ENCODE measurements at regions not wholly inside any gene's neighbourhood (a gene's known extent, or its start where the extent isn't known, plus 50 kb on each side); places are given as distances from the start of the nearest gene placed in this dataset.

GRCh38 chr3:72319194-72320094, 528.8 kb downstream of the SHQ1 start:
- TF ChIP-seq CTCF (IDR thresholded peaks at IDR 0.05; ENCODE audit: borderline replicate concordance, insufficient read depth, low read depth, low read length) = no peak
- H3K4me3 ChIP-seq (ENCODE audit: low read depth, low read length) = no peak overlapping the region

GRCh38 chr3:72318504-72319193, 529.6 kb downstream of the SHQ1 start:
- TF ChIP-seq CTCF (IDR thresholded peaks at IDR 0.05; ENCODE audit: borderline replicate concordance, insufficient read depth, low read depth, low read length) = no peak
- H3K4me3 ChIP-seq (ENCODE audit: low read depth, low read length) = no peak overlapping the region

DNA sequence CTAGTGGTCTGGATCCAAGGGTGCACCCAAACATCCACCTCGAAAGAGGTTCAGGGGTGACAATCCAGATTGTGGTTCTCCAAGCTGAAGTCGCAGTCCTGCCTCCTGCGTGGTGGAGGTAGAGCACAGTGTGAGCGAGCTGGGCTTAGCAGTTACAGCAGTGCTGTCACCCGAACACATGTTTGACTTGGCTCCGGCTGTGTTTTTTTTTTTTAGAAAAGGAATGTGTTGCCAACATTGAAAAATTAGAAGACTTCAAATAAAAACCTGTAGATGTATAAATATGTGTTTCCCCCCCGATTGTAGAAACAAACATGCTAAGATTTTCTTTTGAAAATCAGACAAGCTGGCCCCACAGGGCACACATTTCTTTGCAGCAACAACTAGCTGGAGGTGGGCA, 530.8 kb downstream of the SHQ1 start:
- no peak overlapping the region for H3K4me3 ChIP-seq (ENCODE audit: low read depth, low read length)
- no peak for TF ChIP-seq CTCF (IDR thresholded peaks at IDR 0.05; ENCODE audit: borderline replicate concordance, insufficient read depth, low read depth, low read length)

GRCh38 chr3:72316501-72317279, 531.6 kb downstream of the SHQ1 start:
- H3K4me3 ChIP-seq (ENCODE audit: low read depth, low read length) = no peak overlapping the region
- no peak for TF ChIP-seq CTCF (IDR thresholded peaks at IDR 0.05; ENCODE audit: borderline replicate concordance, insufficient read depth, low read depth, low read length)

DNA sequence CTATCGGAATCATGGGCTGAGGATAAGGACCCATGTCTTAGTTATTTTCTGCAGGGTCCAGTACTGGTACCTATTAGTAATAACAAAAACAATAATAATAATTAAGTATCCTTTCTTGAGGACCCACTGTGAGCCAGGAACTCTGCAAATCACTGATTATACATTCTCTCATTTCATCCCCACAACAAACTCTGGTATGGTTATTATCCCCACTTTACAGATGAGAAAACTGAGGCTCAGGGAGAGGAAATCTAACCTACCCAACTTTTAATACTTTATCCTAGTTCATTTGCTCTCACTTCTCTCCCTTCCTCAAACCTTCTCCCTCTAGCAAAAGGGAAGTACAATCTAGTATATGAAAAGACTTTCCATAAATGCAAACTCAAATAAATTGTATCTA, 528.4 kb upstream of the PROK2 start:
- TF ChIP-seq CTCF (IDR thresholded peaks at IDR 0.05; ENCODE audit: borderline replicate concordance, insufficient read depth, low read depth, low read length) = no peak
- H3K4me3 ChIP-seq (ENCODE audit: low read depth, low read length) = no peak overlapping the region

DNA sequence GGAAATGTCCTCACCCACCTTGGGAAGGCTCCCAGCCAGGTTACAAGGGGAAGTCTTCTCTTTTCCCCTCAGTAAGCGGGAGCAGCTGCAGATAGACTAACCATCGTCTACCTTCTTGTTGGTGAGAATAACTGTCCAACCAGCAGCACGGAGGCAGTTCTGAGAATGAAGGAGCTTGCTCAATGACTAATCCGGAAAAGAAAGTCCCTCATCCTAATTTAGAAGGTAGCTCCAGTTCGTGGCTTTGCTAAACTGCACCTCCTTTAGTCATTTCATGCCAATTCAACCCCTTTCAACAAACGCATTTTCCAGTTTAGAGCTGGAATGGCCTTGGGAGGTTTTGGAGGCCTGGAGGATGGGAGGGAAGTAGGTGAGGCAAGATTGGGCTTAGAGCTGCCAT, 527.4 kb upstream of the PROK2 start:
- TF ChIP-seq CTCF (IDR thresholded peaks at IDR 0.05; ENCODE audit: borderline replicate concordance, insufficient read depth, low read depth, low read length) = no peak
- no peak overlapping the region for H3K4me3 ChIP-seq (ENCODE audit: low read depth, low read length)

Measured in GM12875 (cell line).